H1 (cell line): ENCODE measurements at regions not wholly inside any gene's neighbourhood (a gene's known extent, or its start where the extent isn't known, plus 50 kb on each side); places are given as distances from the start of the nearest gene placed in this dataset.

ENCODE experiments used
- CHD1 ChIP-seq: IDR thresholded peaks from 2 replicates; pipeline ENCODE4 v1.6.1; 2012; ENCODE audit warnings: low read depth, low read length, improper control_type of control experiment

- TF ChIP-seq CHD1 = no peak
These were observed 552.8 kb upstream of the CADM1 start (continued) for GRCh38 chr11:116057000-116057399.
